Bronchial epithelial cell (primary cell): ENCODE measurements at regions not wholly inside any gene's neighbourhood (a gene's known extent, or its start where the extent isn't known, plus 50 kb on each side); places are given as distances from the start of the nearest gene placed in this dataset.
A peak's percentile ranks its signal among the peaks of the same experiment; 100 is the strongest.

Experiments
- DNase-seq: peaks from one replicate; pipeline ENCODE4 v3.0.0-alpha.2; 2010; ENCODE audit warnings: low read depth
- FAIRE-seq: peaks from 2 replicates; lab custom pipeline; 2011; peaks lifted over from hg19 to GRCh38; lab: Jason Lieb, UNC
- H3K27me3 ChIP-seq: 2 replicates; pipeline ENCODE4 v1.5.1; 2011; ENCODE audit warnings: low read length; ENCODE audit not compliant: control insufficient read depth, insufficient read depth
- H3K36me3 ChIP-seq: 2 replicates; pipeline ENCODE4 v1.5.1; 2011; ENCODE audit warnings: low read length; ENCODE audit not compliant: control insufficient read depth, insufficient read depth
- H3K4me3 ChIP-seq: 2 replicates; pipeline ENCODE4 v1.5.1; 2011; ENCODE audit warnings: mild to moderate bottlenecking, low read depth, low read length, control low read depth
- CTCF ChIP-seq: IDR thresholded peaks from 2 replicates; pipeline ENCODE4 v1.5.1; 2011; ENCODE audit warnings: mild to moderate bottlenecking, moderate library complexity, low read length, control low read depth, inconsistent platforms; ENCODE audit not compliant: insufficient read depth, severe bottlenecking

- Histone ChIP-seq H3K27me3 (no peaks in the 10 kb centered on the region), H3K4me3 (no peak overlapping the region), H3K36me3 (no peaks in the 10 kb centered on the region)
- TF ChIP-seq CTCF = no peak
- no peak for FAIRE-seq
- DNase-seq = peak; percentile 88
Observed at GRCh38 chr21:35578347-35578782, 482.0 kb downstream of the SETD4 start.

- Histone ChIP-seq H3K4me3 (no peak overlapping the region), H3K36me3 (no peaks in the 10 kb centered on the region), H3K27me3 (no peaks in the 10 kb centered on the region)
- DNase-seq (peak; percentile 22), FAIRE-seq (peak; percentile 64)
- TF ChIP-seq CTCF = no peak
Observed at GRCh38 chr21:35575280-35575915, 484.9 kb downstream of the SETD4 start.

- FAIRE-seq (no peak), DNase-seq (no peak)
- no peak for TF ChIP-seq CTCF
- Histone ChIP-seq H3K4me3 (no peak overlapping the region), H3K27me3 (no peaks in the 10 kb centered on the region), H3K36me3 (no peaks in the 10 kb centered on the region)
Observed at GRCh38 chr21:35573472-35574374, 486.6 kb downstream of the SETD4 start.

GRCh38 chr21:35571910-35572309 is 488.4 kb downstream of the SETD4 start:
- no peak for TF ChIP-seq CTCF
- no peaks in the 10 kb centered on the region for H3K27me3 ChIP-seq
- no peak for DNase-seq
- H3K4me3 ChIP-seq = no peak overlapping the region
- no peak for FAIRE-seq
- no peaks in the 10 kb centered on the region for H3K36me3 ChIP-seq

- no peak for FAIRE-seq
- no peaks in the 10 kb centered on the region for H3K36me3 ChIP-seq
- TF ChIP-seq CTCF = no peak
Observed at GRCh38 chr21:35568643-35569042, 491.7 kb downstream of the SETD4 start.

More at GRCh38 chr21:35568643-35569042, 491.7 kb downstream of the SETD4 start:
- no peaks in the 10 kb centered on the region for H3K27me3 ChIP-seq
- no peak overlapping the region for H3K4me3 ChIP-seq
- DNase-seq = no peak
